Activated CD4-positive, alpha-beta T cell treated with anti-CD3 and anti-CD28 coated beads for 48 hours (primary cell): ENCODE measurements at regions not wholly inside any gene's neighbourhood (a gene's known extent, or its start where the extent isn't known, plus 50 kb on each side); places are given as distances from the start of the nearest gene placed in this dataset.
"Not testable (repeated sequence)": the region's sequence is repeated elsewhere in the genome, so short reads cannot be mapped to it uniquely, and the experiment has no call there.

Source experiments
- DNase-seq: peaks from one replicate; pipeline ENCODE4 v3.0.0-alpha.2; 2020

GRCh38 chr14:34171431-34172172 is 220.7 kb upstream of the EGLN3 start:
- no peak for DNase-seq

GRCh38 chr14:34170882-34171281 is 220.0 kb upstream of the EGLN3 start:
- DNase-seq: no peak

GRCh38 chr14:34169561-34169960 is 218.7 kb upstream of the EGLN3 start:
- DNase-seq: no peak

- DNase-seq: no peak
Observed at GRCh38 chr14:34168656-34169055, 217.8 kb upstream of the EGLN3 start.

GRCh38 chr14:34165847-34166350 is 215.0 kb upstream of the EGLN3 start:
- no peak for DNase-seq

GRCh38 chr14:34164162-34164864 is 213.4 kb upstream of the EGLN3 start:
- DNase-seq: no peak

- no peak for DNase-seq
Observed at GRCh38 chr14:34161351-34162082, 210.6 kb upstream of the EGLN3 start.

- DNase-seq: no peak
Observed at GRCh38 chr14:34160619-34161018, 209.7 kb upstream of the EGLN3 start.

GRCh38 chr14:34157651-34158050 is 206.8 kb upstream of the EGLN3 start:
- DNase-seq: no peak

- DNase-seq: no peak
Observed at GRCh38 chr14:34147461-34147860, 196.6 kb upstream of the EGLN3 start.

- not testable (repeated sequence) for DNase-seq
Observed at GRCh38 chr14:34140127-34140526, 189.3 kb upstream of the EGLN3 start.

- not testable (repeated sequence) for DNase-seq
Observed at GRCh38 chr14:34139160-34140121, 188.6 kb upstream of the EGLN3 start.

- DNase-seq: no peak
Observed at GRCh38 chr14:34138175-34138574, 187.3 kb upstream of the EGLN3 start.

GRCh38 chr14:34137001-34137745 is 186.3 kb upstream of the EGLN3 start:
- DNase-seq: no peak

- no peak for DNase-seq
Observed at GRCh38 chr14:34135492-34135891, 184.6 kb upstream of the EGLN3 start.

- no peak for DNase-seq
Observed at GRCh38 chr14:34134484-34134883, 183.6 kb upstream of the EGLN3 start.

- no peak for DNase-seq
Observed at GRCh38 chr14:34129927-34130552, 179.2 kb upstream of the EGLN3 start.

GRCh38 chr14:34128665-34129064 is 177.8 kb upstream of the EGLN3 start:
- DNase-seq: no peak

GRCh38 chr14:34126586-34126985 is 175.7 kb upstream of the EGLN3 start:
- no peak for DNase-seq

- DNase-seq: no peak
Observed at GRCh38 chr14:34124585-34124984, 173.7 kb upstream of the EGLN3 start.

GRCh38 chr14:34122650-34123049 is 171.8 kb upstream of the EGLN3 start:
- DNase-seq: no peak
